ENCODE measurements at regions not wholly inside any gene's neighbourhood (a gene's known extent, or its start where the extent isn't known, plus 50 kb on each side); places are given as distances from the start of the nearest gene placed in this dataset.

DNA sequence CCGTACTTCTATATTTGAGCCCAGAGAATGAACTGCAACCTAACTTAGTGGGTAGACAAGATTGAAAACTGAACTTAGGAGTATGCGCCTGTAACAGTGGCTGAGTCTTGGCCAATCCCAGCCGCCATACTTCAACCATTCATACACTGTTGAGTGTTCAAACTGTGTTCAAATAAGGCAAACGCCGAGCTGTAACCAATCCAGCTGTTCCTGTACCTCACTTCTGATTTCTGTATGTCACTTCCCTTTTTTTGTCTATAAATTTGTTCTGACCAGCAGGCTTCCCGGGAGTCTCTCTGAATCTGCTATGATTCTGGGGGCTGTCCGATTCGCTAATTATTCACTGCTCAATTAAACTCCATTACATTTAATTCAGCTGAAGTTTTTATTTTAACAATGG lies 58.6 kb upstream of the TPM1 start:
- no peaks in the 10 kb centered on the region for H4K20me1 ChIP-seq (ENCODE audit: control insufficient read depth, extremely low read depth, insufficient read depth, low read length)
- TF ChIP-seq CTCF (optimal IDR thresholded peaks at IDR 0.05 in 1 of 3, IDR thresholded peaks at IDR 0.05 in 1 of 3, conservative IDR thresholded peaks at IDR 0.05 in 1 of 3; ENCODE audit: extremely low read depth in 1 of 3, insufficient read depth in 2 of 3, low read length in 3 of 3) (no peak), EZH2 (IDR thresholded peaks at IDR 0.05; ENCODE audit: low read length) (no peak)
- dilution Hi-C loops (cut with MboI; ENCODE audit: extremely low pct_ligation_motif_present, low sequenced_read_pairs) = no loop called here
- DNase-seq (ENCODE audit: low read depth, low spot score) (no peak), FAIRE-seq (no peak)
- H3K27me3 ChIP-seq (ENCODE audit: control insufficient read depth, extremely low read depth, insufficient read depth, low read length) = peaks cover 4% of the 10 kb centered on the region
- H3K9me3 ChIP-seq (ENCODE audit: control insufficient read depth, low read depth, low read length) = no peaks in the 10 kb centered on the region
- no peak overlapping the region for H3K27ac ChIP-seq (ENCODE audit: control insufficient read depth, insufficient read depth, low read length)
- H3K4me2 ChIP-seq (ENCODE audit: control insufficient read depth, extremely low read depth, insufficient read depth, low read depth, low read length) = no peak overlapping the region
- no peaks in the 10 kb centered on the region for H3K9me1 ChIP-seq (ENCODE audit: control insufficient read depth, extremely low read depth, insufficient read depth, low read length)
- no peak overlapping the region for H3K9ac ChIP-seq (ENCODE audit: control insufficient read depth, extremely low read depth, insufficient read depth, low read length)
- no peaks in the 10 kb centered on the region for H3K36me3 ChIP-seq (ENCODE audit: control insufficient read depth in 2 of 2, extremely low read depth in 1 of 2, insufficient read depth in 2 of 2, low read length in 2 of 2)
- H3K4me3 ChIP-seq (ENCODE audit: control insufficient read depth in 2 of 3, extremely low read depth in 1 of 3, insufficient read depth in 2 of 3, low read depth in 1 of 3, low read length in 3 of 3) = no peak overlapping the region
- no peaks in the 10 kb centered on the region for H3K79me2 ChIP-seq (ENCODE audit: control insufficient read depth, insufficient read depth, low read length)
- no peak overlapping the region for H2AFZ ChIP-seq (ENCODE audit: control insufficient read depth, low read length)
- no peaks in the 10 kb centered on the region for H3K4me1 ChIP-seq (ENCODE audit: control insufficient read depth, extremely low read depth, insufficient read depth, low read length)

GRCh38 chr15:62985768-62986167 lies 56.8 kb upstream of the TPM1 start:
- FAIRE-seq (no peak), DNase-seq (ENCODE audit: low read depth, low spot score) (no peak)
- H3K9me3 ChIP-seq (ENCODE audit: control insufficient read depth, low read depth, low read length) = no peaks in the 10 kb centered on the region
- no peaks in the 10 kb centered on the region for H3K79me2 ChIP-seq (ENCODE audit: control insufficient read depth, insufficient read depth, low read length)
- peaks cover 4% of the 10 kb centered on the region for H3K27me3 ChIP-seq (ENCODE audit: control insufficient read depth, extremely low read depth, insufficient read depth, low read length)
- H2AFZ ChIP-seq (ENCODE audit: control insufficient read depth, low read length) = no peak overlapping the region
- no peak overlapping the region for H3K4me3 ChIP-seq (ENCODE audit: control insufficient read depth in 2 of 3, extremely low read depth in 1 of 3, insufficient read depth in 2 of 3, low read depth in 1 of 3, low read length in 3 of 3)
- no peak overlapping the region for H3K27ac ChIP-seq (ENCODE audit: control insufficient read depth, insufficient read depth, low read length)
- H3K9me1 ChIP-seq (ENCODE audit: control insufficient read depth, extremely low read depth, insufficient read depth, low read length) = no peaks in the 10 kb centered on the region
- H3K4me2 ChIP-seq (ENCODE audit: control insufficient read depth, extremely low read depth, insufficient read depth, low read depth, low read length) = no peak overlapping the region
- no peak overlapping the region for H3K9ac ChIP-seq (ENCODE audit: control insufficient read depth, extremely low read depth, insufficient read depth, low read length)
- H4K20me1 ChIP-seq (ENCODE audit: control insufficient read depth, extremely low read depth, insufficient read depth, low read length) = no peaks in the 10 kb centered on the region
- no peaks in the 10 kb centered on the region for H3K4me1 ChIP-seq (ENCODE audit: control insufficient read depth, extremely low read depth, insufficient read depth, low read length)
- no peaks in the 10 kb centered on the region for H3K36me3 ChIP-seq (ENCODE audit: control insufficient read depth in 2 of 2, extremely low read depth in 1 of 2, insufficient read depth in 2 of 2, low read length in 2 of 2)
- dilution Hi-C loops (cut with MboI; ENCODE audit: extremely low pct_ligation_motif_present, low sequenced_read_pairs) = no loop called here
- TF ChIP-seq CTCF (optimal IDR thresholded peaks at IDR 0.05 in 1 of 3, IDR thresholded peaks at IDR 0.05 in 1 of 3, conservative IDR thresholded peaks at IDR 0.05 in 1 of 3; ENCODE audit: extremely low read depth in 1 of 3, insufficient read depth in 2 of 3, low read length in 3 of 3) (no peak), EZH2 (IDR thresholded peaks at IDR 0.05; ENCODE audit: low read length) (no peak)

Measured in keratinocyte (primary cell).